ENCODE measurements at regions not wholly inside any gene's neighbourhood (a gene's known extent, or its start where the extent isn't known, plus 50 kb on each side); places are given as distances from the start of the nearest gene placed in this dataset.
"Not testable (repeated sequence)": the region's sequence is repeated elsewhere in the genome, so short reads cannot be mapped to it uniquely, and the experiment has no call there.

GRCh38 chr9:67442313-67442712 is 416.4 kb upstream of the ANKRD20A1 start:
- intact Hi-C loops (cut with DNase I); DNase-seq; ATAC-seq: not testable (repeated sequence)

- ATAC-seq; DNase-seq; intact Hi-C loops (cut with DNase I): not testable (repeated sequence)
Observed at GRCh38 chr9:67437011-67437410, 421.7 kb upstream of the ANKRD20A1 start.

GRCh38 chr9:67424881-67425280 is 432.5 kb upstream of the SPATA31A3 start:
- intact Hi-C loops (cut with DNase I); ATAC-seq; DNase-seq: not testable (repeated sequence)

GRCh38 chr9:67423049-67423728 is 430.8 kb upstream of the SPATA31A3 start:
- intact Hi-C loops (cut with DNase I); ATAC-seq; DNase-seq: not testable (repeated sequence)

GRCh38 chr9:67418496-67419079 is 426.2 kb upstream of the SPATA31A3 start:
- intact Hi-C loops (cut with DNase I); DNase-seq: not testable (repeated sequence)
- peak in 1 of 2 donors; percentile 56 for ATAC-seq

- DNase-seq; intact Hi-C loops (cut with DNase I); ATAC-seq: not testable (repeated sequence)
Observed at GRCh38 chr9:67417341-67417983, 425.1 kb upstream of the SPATA31A3 start.

GRCh38 chr9:67416639-67417038 is 424.3 kb upstream of the SPATA31A3 start:
- intact Hi-C loops (cut with DNase I); DNase-seq; ATAC-seq: not testable (repeated sequence)

- ATAC-seq: peak in 1 of 2 donors; percentile 85
- intact Hi-C loops (cut with DNase I): not testable (repeated sequence)
Observed at GRCh38 chr9:67410606-67411220, 418.4 kb upstream of the SPATA31A3 start.

GRCh38 chr9:67403739-67404138 is 411.4 kb upstream of the SPATA31A3 start:
- intact Hi-C loops (cut with DNase I); DNase-seq; ATAC-seq: not testable (repeated sequence)

More at GRCh38 chr9:67410606-67411220, 418.4 kb upstream of the SPATA31A3 start:
- not testable (repeated sequence) for DNase-seq

GRCh38 chr9:67397731-67398130 is 405.4 kb upstream of the SPATA31A3 start:
- ATAC-seq; DNase-seq; intact Hi-C loops (cut with DNase I): not testable (repeated sequence)

- peak in 1 of 2 donors; percentile 90 for ATAC-seq
- DNase-seq; intact Hi-C loops (cut with DNase I): not testable (repeated sequence)
Observed at GRCh38 chr9:67394782-67395181, 402.4 kb upstream of the SPATA31A3 start.

GRCh38 chr9:67394038-67394437 is 401.7 kb upstream of the SPATA31A3 start:
- intact Hi-C loops (cut with DNase I); ATAC-seq; DNase-seq: not testable (repeated sequence)

- DNase-seq; ATAC-seq; intact Hi-C loops (cut with DNase I): not testable (repeated sequence)
Observed at GRCh38 chr9:67369664-67370063, 377.3 kb upstream of the SPATA31A3 start.

- DNase-seq; ATAC-seq; intact Hi-C loops (cut with DNase I): not testable (repeated sequence)
Observed at GRCh38 chr9:67362325-67362724, 370.0 kb upstream of the SPATA31A3 start.

- ATAC-seq; DNase-seq; intact Hi-C loops (cut with DNase I): not testable (repeated sequence)
Observed at GRCh38 chr9:67353961-67354360, 361.6 kb upstream of the SPATA31A3 start.

- intact Hi-C loops (cut with DNase I); DNase-seq; ATAC-seq: not testable (repeated sequence)
Observed at GRCh38 chr9:67349424-67349759, 357.0 kb upstream of the SPATA31A3 start.

- DNase-seq; ATAC-seq; intact Hi-C loops (cut with DNase I): not testable (repeated sequence)
Observed at GRCh38 chr9:67348562-67349423, 356.4 kb upstream of the SPATA31A3 start.

- DNase-seq; intact Hi-C loops (cut with DNase I); ATAC-seq: not testable (repeated sequence)
Observed at GRCh38 chr9:67348094-67348493, 355.7 kb upstream of the SPATA31A3 start.
